Thyroid gland (tissue), 4 donors: ENCODE measurements at regions not wholly inside any gene's neighbourhood (a gene's known extent, or its start where the extent isn't known, plus 50 kb on each side); places are given as distances from the start of the nearest gene placed in this dataset.

ENCODE experiments used
- CTCF ChIP-seq, 6 experiments: fragments of 200-600 bp in 3 of 6; fragments of 450-650 bp in 3 of 6; sonication (generic) in 3 of 6; IDR thresholded peaks; one replicate each; pipeline ENCODE4 v1.5.1; 2016 to 2019; ENCODE audit warnings: antibody characterized with exemption in 6 of 6, mild to moderate bottlenecking in 2 of 6, inconsistent platforms in 1 of 6, moderate library complexity in 1 of 6
- POLR2A ChIP-seq, 2 donors: fragments of 450-650 bp; IDR thresholded peaks; one replicate each; pipeline ENCODE4 v1.6.1; 2017; ENCODE audit warnings: antibody characterized with exemption in 2 of 2, mild to moderate bottlenecking in 2 of 2, moderate library complexity in 1 of 2

GRCh38 chr2:175393851-175394250 lies 212.3 kb upstream of the ATP5MC3 start:
- TF ChIP-seq CTCF (IDR thresholded peaks at IDR 0.05) (no peak), POLR2A (IDR thresholded peaks at IDR 0.05) (no peak)
